Lower leg skin (tissue), 4 donors: ENCODE measurements at regions not wholly inside any gene's neighbourhood (a gene's known extent, or its start where the extent isn't known, plus 50 kb on each side); places are given as distances from the start of the nearest gene placed in this dataset.

Source experiments
- DNase-seq, 2 donors: peaks; one replicate each; pipeline ENCODE4 v3.0.0-alpha.2; 2019; ENCODE audit warnings: low spot score in 2 of 2
- H3K4me3 ChIP-seq: fragments of 200-600 bp; sonication (generic); 2 replicates; pipeline ENCODE4 v1.5.1; 2017; ENCODE audit warnings: mild to moderate bottlenecking, low read depth; ENCODE audit not compliant: poor library complexity, severe bottlenecking
- POLR2A ChIP-seq, 2 donors: fragments of 450-650 bp; IDR thresholded peaks; one replicate each; pipeline ENCODE4 v1.6.1; 2016 to 2017; ENCODE audit warnings: antibody characterized with exemption in 2 of 2, mild to moderate bottlenecking in 1 of 2, moderate library complexity in 1 of 2
- WGBS, 2 donors: methylation state at CpG; one replicate each; pipeline ENCODE4 v1.1.5; 2018; 5-methylcytosine and 5-hydroxymethylcytosine counted together
- intact Hi-C: fragments of 100-400 bp; cut with DNase I; formaldehyde crosslinking; loops from one replicate; pipeline ENCODE4 v1.15.0; 2023; ENCODE audit warnings: low total_unique reads
- TF ChIP-seq, protein P1 (sequence below), 3 donors: fragments of 450-650 bp; IDR thresholded peaks; one replicate each; pipeline ENCODE4 v1.5.1; 2016; ENCODE audit warnings: antibody characterized with exemption in 3 of 3, mild to moderate bottlenecking in 3 of 3, moderate library complexity in 2 of 3

DNA sequence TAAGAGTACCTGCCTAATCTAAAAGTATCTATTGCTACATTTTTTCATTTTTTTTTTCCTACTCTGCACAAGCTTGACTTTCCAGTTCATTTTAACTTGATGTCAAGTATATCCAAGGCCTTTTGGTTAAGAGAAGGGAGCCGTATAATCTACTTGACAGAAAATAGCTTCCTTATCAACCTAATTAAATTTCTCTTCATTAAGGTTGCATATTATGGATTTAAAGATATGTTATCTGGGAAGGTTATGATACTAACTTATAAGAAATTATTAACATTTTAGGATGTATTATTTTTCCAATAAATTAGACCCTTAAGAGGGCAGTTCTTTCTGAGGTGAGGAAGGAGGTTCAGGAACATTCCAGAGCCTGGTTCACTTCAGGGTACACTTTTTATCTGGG lies 83.1 kb upstream of the SGIP1 start:
- no peak overlapping the region for H3K4me3 ChIP-seq
- no peak for TF ChIP-seq POLR2A (IDR thresholded peaks at IDR 0.05)
- TF ChIP-seq, protein P1, sequence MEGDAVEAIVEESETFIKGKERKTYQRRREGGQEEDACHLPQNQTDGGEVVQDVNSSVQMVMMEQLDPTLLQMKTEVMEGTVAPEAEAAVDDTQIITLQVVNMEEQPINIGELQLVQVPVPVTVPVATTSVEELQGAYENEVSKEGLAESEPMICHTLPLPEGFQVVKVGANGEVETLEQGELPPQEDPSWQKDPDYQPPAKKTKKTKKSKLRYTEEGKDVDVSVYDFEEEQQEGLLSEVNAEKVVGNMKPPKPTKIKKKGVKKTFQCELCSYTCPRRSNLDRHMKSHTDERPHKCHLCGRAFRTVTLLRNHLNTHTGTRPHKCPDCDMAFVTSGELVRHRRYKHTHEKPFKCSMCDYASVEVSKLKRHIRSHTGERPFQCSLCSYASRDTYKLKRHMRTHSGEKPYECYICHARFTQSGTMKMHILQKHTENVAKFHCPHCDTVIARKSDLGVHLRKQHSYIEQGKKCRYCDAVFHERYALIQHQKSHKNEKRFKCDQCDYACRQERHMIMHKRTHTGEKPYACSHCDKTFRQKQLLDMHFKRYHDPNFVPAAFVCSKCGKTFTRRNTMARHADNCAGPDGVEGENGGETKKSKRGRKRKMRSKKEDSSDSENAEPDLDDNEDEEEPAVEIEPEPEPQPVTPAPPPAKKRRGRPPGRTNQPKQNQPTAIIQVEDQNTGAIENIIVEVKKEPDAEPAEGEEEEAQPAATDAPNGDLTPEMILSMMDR (IDR thresholded peaks at IDR 0.05) = no peak
- WGBS, 2 donors = 93 to 100% methylated on average over 1 of the region's 1 CpG
- intact Hi-C loops = no loop called here
- no peak for DNase-seq

DNA sequence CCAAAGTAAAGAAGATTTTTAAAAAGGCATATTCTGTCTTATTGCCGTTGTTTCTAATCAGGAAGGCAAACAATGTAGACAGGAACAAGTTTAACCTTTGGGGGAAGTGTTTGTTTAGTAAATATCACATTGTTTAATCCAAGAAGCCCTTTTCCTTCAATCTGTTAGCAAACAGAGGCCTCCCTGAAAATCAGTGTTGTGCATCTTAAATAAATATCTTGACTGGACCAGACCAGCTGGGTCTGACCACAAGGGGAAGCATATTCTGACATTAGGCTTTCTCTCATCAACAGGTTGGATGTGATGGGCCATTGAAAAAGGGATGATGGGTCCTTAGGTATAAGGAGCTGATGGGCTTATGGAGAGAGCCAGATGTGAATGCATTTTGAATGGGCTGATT lies 81.8 kb upstream of the SGIP1 start:
- no peak for TF ChIP-seq POLR2A (IDR thresholded peaks at IDR 0.05)
- TF ChIP-seq, protein P1 (IDR thresholded peaks at IDR 0.05) = no peak
- no peak overlapping the region for H3K4me3 ChIP-seq
- intact Hi-C loops = no loop called here
- WGBS, 2 donors = 83 to 84% methylated on average over 1 of the region's 1 CpG
- no peak for DNase-seq

DNA sequence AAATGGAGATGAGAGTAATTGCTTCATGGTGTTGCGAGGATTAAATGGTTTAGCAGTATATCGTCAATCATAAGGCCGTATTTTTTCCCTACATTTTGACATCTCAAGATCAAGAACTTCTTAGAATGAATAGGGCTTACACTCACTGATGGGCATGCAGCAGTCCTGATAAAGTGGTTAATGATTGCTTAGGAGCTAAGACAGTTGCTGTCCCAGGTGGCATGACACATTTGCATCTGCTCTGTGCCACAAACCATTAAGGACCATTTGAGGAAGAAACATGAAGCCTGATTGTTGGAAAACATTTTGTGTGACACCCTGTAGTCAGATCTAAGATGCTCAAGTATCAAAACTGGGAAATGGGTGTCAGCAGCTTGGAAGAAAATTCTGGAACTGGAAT lies 81.0 kb upstream of the SGIP1 start:
- intact Hi-C loops = no loop called here
- no peak overlapping the region for H3K4me3 ChIP-seq
- DNase-seq = no peak
- 99% methylated on average over 3 of the region's 3 CpGs for WGBS, 2 donors
- TF ChIP-seq POLR2A (IDR thresholded peaks at IDR 0.05) = no peak
- TF ChIP-seq, protein P1 (IDR thresholded peaks at IDR 0.05) = no peak

DNA sequence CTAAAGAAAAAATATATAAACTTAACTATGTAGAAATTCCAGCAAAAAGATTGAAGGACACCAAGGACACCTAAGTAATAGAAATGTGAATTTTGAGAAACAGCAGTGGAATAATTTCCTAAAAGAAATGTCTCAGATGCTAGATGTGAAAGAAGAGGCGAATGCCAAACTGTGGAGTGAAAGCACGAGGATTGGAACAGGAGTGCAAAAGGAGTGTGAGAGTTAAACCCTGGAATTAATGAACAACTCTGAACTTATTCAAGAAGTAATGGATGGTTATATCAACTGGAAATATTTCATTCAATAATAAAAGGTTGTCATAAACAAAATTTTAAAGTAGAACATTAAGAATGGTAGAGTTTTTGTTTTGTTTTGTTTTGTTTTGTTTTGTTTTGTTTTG lies 78.5 kb upstream of the SGIP1 start:
- TF ChIP-seq, protein P1 (IDR thresholded peaks at IDR 0.05) = no peak
- no peak for TF ChIP-seq POLR2A (IDR thresholded peaks at IDR 0.05)
- WGBS, 2 donors = 82 to 83% methylated on average over 2 of the region's 2 CpGs
- DNase-seq = no peak
- no peak overlapping the region for H3K4me3 ChIP-seq
- intact Hi-C loops = no loop called here

DNA sequence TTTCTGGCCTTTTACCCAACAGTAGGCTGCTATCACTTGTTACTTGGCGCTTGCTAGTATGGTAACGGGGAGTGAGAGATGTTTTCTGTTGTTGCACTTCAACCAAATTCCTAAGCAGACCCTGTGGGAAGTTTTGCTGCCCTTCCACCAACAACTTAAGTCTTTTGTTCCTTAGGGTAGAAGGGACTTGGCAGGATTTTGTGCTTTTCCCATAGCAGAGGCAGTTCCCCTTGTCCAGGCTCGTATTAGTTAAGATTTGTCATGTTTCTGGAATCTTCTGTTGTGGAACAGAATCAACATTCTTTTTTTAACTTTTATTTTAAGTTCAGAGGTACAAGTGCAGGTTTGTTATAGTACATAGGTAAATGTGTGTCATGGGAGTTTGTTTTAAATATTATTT lies 73.2 kb upstream of the SGIP1 start:
- no peak for TF ChIP-seq POLR2A (IDR thresholded peaks at IDR 0.05)
- TF ChIP-seq, protein P1 (IDR thresholded peaks at IDR 0.05) = no peak
- intact Hi-C loops = no loop called here
- no peak overlapping the region for H3K4me3 ChIP-seq
- DNase-seq = no peak
- WGBS, 2 donors = 52 to 53% methylated on average over 3 of the region's 3 CpGs

DNA sequence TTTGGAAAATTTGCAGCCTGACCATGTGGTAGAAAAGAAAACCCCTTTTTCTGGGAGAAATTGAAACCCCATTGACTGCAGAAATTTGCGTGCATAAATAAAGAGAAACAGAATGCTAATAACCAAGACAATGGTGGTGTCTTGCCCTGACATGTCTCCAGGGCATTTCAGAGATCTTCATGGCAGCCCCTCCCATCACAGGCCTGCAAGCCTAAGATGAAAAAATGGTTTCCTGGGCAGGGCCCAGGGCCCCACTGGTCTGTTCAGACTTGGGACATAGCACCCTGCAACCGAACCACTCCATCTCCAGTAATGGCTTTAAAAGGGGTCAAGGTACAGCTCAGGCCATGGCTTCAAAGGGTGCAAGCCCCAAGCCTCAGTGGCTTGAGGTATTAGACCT lies 71.6 kb upstream of the SGIP1 start:
- no peak overlapping the region for H3K4me3 ChIP-seq
- intact Hi-C loops = no loop called here
- TF ChIP-seq, protein P1 (IDR thresholded peaks at IDR 0.05) = no peak
- WGBS, 2 donors = 87 to 97% methylated on average over 2 of the region's 2 CpGs
- DNase-seq = no peak
